HG03460 (cell line): ENCODE measurements at regions not wholly inside any gene's neighbourhood (a gene's known extent, or its start where the extent isn't known, plus 50 kb on each side); places are given as distances from the start of the nearest gene placed in this dataset.

Experiments
- ATAC-seq: cut with Tn5 transposase; IDR thresholded peaks from one replicate; pipeline ENCODE4 v1.9.1; 2021; ENCODE audit not compliant: unreplicated experiment

GRCh38 chr16:73172973-73173709 is 125.2 kb upstream of the ZFHX3 start:
- ATAC-seq, result no peak

- no peak for ATAC-seq
Measured at GRCh38 chr16:73172241-73172972, 124.5 kb upstream of the ZFHX3 start.

- no peak for ATAC-seq
Measured at GRCh38 chr16:73171901-73172240, 123.9 kb upstream of the ZFHX3 start.

- ATAC-seq, result no peak
Measured at GRCh38 chr16:73171380-73171779, 123.5 kb upstream of the ZFHX3 start.

GRCh38 chr16:73170612-73171038 is 122.7 kb upstream of the ZFHX3 start:
- no peak for ATAC-seq

GRCh38 chr16:73166947-73167550 is 119.1 kb upstream of the ZFHX3 start:
- ATAC-seq, result no peak

GRCh38 chr16:73166441-73166851 is 118.5 kb upstream of the ZFHX3 start:
- ATAC-seq, result no peak

- ATAC-seq, result no peak
Measured at GRCh38 chr16:73163238-73163815, 115.4 kb upstream of the ZFHX3 start.

- no peak for ATAC-seq
Measured at GRCh38 chr16:73161977-73162376, 114.0 kb upstream of the ZFHX3 start.

- ATAC-seq, result no peak
Measured at GRCh38 chr16:73159296-73159695, 111.4 kb upstream of the ZFHX3 start.

- no peak for ATAC-seq
Measured at GRCh38 chr16:73157861-73158260, 109.9 kb upstream of the ZFHX3 start.

GRCh38 chr16:73154063-73154870 is 106.3 kb upstream of the ZFHX3 start:
- no peak for ATAC-seq

GRCh38 chr16:73152386-73153125 is 104.6 kb upstream of the ZFHX3 start:
- ATAC-seq, result no peak

GRCh38 chr16:73151941-73152340 is 104.0 kb upstream of the ZFHX3 start:
- no peak for ATAC-seq

- ATAC-seq, result no peak
Measured at GRCh38 chr16:73151225-73151624, 103.3 kb upstream of the ZFHX3 start.

- ATAC-seq, result no peak
Measured at GRCh38 chr16:73150786-73151185, 102.9 kb upstream of the ZFHX3 start.

GRCh38 chr16:73149334-73149733 is 101.4 kb upstream of the ZFHX3 start:
- no peak for ATAC-seq

- no peak for ATAC-seq
Measured at GRCh38 chr16:73147958-73148357, 100.0 kb upstream of the ZFHX3 start.

GRCh38 chr16:73145166-73145880 is 97.4 kb upstream of the ZFHX3 start:
- no peak for ATAC-seq
